HepG2 (cell line): ENCODE measurements at regions not wholly inside any gene's neighbourhood (a gene's known extent, or its start where the extent isn't known, plus 50 kb on each side); places are given as distances from the start of the nearest gene placed in this dataset.

ENCODE experiments used
- BATF2 ChIP-seq: sonication (generic); formaldehyde crosslinking; IDR thresholded peaks from 2 replicates; pipeline ENCODE4 v1.8.0; 2022; ENCODE audit warnings: mild to moderate bottlenecking, missing genetic modification reagents, moderate library complexity
- DZIP1 ChIP-seq: sonication (generic); formaldehyde crosslinking; IDR thresholded peaks from 2 replicates; pipeline ENCODE4 v1.5.0; 2020; ENCODE audit warnings: mild to moderate bottlenecking, missing genetic modification reagents
- E2F2 ChIP-seq: sonication (generic); formaldehyde crosslinking; IDR thresholded peaks from 2 replicates; pipeline ENCODE4 v1.4.0; 2020; ENCODE audit warnings: missing genetic modification reagents, borderline replicate concordance
- ETV6 ChIP-seq: sonication (generic); formaldehyde crosslinking; conservative IDR thresholded peaks from 2 replicates; pipeline ENCODE4 v1.4.0; 2020; ENCODE audit warnings: missing genetic modification reagents
- MED13 ChIP-seq: sonication (generic); formaldehyde crosslinking; IDR thresholded peaks from 2 replicates; pipeline ENCODE4 v1.5.0; 2020; ENCODE audit warnings: missing genetic modification reagents
- ONECUT2 ChIP-seq: sonication (generic); formaldehyde crosslinking; IDR thresholded peaks from 2 replicates; pipeline ENCODE4 v1.4.0; 2020; ENCODE audit warnings: missing genetic modification reagents
- XBP1 ChIP-seq: sonication (generic); formaldehyde crosslinking; IDR thresholded peaks from 2 replicates; pipeline ENCODE4 v1.5.0; 2020; ENCODE audit warnings: missing genetic modification reagents
- ZBTB20 ChIP-seq: sonication (generic); formaldehyde crosslinking; IDR thresholded peaks from 2 replicates; pipeline ENCODE4 v1.8.1; 2023; ENCODE audit warnings: missing genetic modification reagents, low read depth, mild to moderate bottlenecking, borderline replicate concordance
- ZBTB25 ChIP-seq: IDR thresholded peaks from 2 replicates; pipeline ENCODE4 v1.6.1; 2018; ENCODE audit warnings: missing genetic modification reagents
- ZNF232 ChIP-seq: sonication (generic); formaldehyde crosslinking; IDR thresholded peaks from 2 replicates; pipeline ENCODE4 v1.4.0; 2020; ENCODE audit warnings: missing genetic modification reagents, borderline replicate concordance
- ZNF318 ChIP-seq: sonication (generic); formaldehyde crosslinking; IDR thresholded peaks from 2 replicates; pipeline ENCODE4 v1.4.0; 2020; ENCODE audit warnings: mild to moderate bottlenecking, missing genetic modification reagents

- TF ChIP-seq ZBTB25 (CRISPR knock-in tag): peak; percentile 79; the same call in 1 of the 2 replicates
- peak; percentile 92; the same call in 1 of the 2 replicates for TF ChIP-seq ZNF232 (CRISPR knock-in tag)
- TF ChIP-seq ONECUT2: peak; percentile 55; the same call in 1 of the 2 replicates
- TF ChIP-seq ZBTB20 (CRISPR knock-in tag): no peak; the same call in 1 of the 2 replicates
- peak; percentile 99 for TF ChIP-seq MED13
- TF ChIP-seq E2F2: peak; percentile 93; the same call in 1 of the 2 replicates
- peak; percentile 97 for TF ChIP-seq ETV6 (CRISPR knock-in tag)
- TF ChIP-seq DZIP1 (CRISPR knock-in tag): peak; percentile 27; the same call in 1 of the 2 replicates
- peak; percentile 52; the same call in 1 of the 2 replicates for TF ChIP-seq ZNF318 (CRISPR knock-in tag)
- TF ChIP-seq XBP1: peak; percentile 89; the same call in 1 of the 2 replicates
- TF ChIP-seq BATF2: peak; percentile 81
These were observed 69.0 kb downstream of the HFE start (continued) for GRCh38 chr6:26156105-26156849.
